GM13976 (cell line): ENCODE measurements at regions not wholly inside any gene's neighbourhood (a gene's known extent, or its start where the extent isn't known, plus 50 kb on each side); places are given as distances from the start of the nearest gene placed in this dataset.
"Not testable (repeated sequence)": the region's sequence is repeated elsewhere in the genome, so short reads cannot be mapped to it uniquely, and the experiment has no call there.

ENCODE experiments used
- DNase-seq: peaks from one replicate; pipeline ENCODE4 v3.0.0; 2012; ENCODE audit warnings: low spot score
- in situ Hi-C: fragments of 300-500 bp; cut with MboI; formaldehyde crosslinking; loops from one replicate; pipeline ENCODE4 v1.12.0; 2022; ENCODE audit warnings: low sequenced_read_pairs, mixed read lengths, inconsistent platforms; ENCODE audit not compliant: unreplicated experiment
- TF ChIP-seq, protein P1 (sequence below): IDR thresholded peaks from 2 replicates; pipeline ENCODE4 v1.5.1; 2012; ENCODE audit warnings: borderline replicate concordance, mild to moderate bottlenecking; ENCODE audit not compliant: insufficient read depth; ENCODE audit errors: extremely low read depth, missing control alignments, control extremely low read depth

DNA sequence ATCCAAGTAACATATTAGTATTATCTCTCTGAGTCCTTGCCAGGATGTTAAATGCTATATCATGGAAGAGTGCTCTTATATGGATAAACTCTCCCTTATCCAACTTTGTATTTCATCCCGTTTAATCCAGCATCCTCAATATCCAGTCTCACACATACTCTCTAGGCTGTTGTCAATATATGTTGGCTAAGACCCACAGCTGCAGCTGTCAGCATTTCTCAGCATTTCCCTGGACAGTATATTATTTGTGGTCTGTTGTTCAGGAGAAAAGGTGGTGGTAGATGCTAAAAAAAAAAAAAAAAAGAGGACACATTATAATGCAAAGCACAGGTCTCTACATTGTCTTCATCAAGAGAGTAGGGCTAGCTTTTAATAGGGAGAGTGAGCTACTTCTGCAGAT, 1368.0 kb upstream of the ZEB2 start:
- DNase-seq: no peak
- TF ChIP-seq, protein P1, sequence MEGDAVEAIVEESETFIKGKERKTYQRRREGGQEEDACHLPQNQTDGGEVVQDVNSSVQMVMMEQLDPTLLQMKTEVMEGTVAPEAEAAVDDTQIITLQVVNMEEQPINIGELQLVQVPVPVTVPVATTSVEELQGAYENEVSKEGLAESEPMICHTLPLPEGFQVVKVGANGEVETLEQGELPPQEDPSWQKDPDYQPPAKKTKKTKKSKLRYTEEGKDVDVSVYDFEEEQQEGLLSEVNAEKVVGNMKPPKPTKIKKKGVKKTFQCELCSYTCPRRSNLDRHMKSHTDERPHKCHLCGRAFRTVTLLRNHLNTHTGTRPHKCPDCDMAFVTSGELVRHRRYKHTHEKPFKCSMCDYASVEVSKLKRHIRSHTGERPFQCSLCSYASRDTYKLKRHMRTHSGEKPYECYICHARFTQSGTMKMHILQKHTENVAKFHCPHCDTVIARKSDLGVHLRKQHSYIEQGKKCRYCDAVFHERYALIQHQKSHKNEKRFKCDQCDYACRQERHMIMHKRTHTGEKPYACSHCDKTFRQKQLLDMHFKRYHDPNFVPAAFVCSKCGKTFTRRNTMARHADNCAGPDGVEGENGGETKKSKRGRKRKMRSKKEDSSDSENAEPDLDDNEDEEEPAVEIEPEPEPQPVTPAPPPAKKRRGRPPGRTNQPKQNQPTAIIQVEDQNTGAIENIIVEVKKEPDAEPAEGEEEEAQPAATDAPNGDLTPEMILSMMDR: no peak
- in situ Hi-C loops: no loop called here

DNA sequence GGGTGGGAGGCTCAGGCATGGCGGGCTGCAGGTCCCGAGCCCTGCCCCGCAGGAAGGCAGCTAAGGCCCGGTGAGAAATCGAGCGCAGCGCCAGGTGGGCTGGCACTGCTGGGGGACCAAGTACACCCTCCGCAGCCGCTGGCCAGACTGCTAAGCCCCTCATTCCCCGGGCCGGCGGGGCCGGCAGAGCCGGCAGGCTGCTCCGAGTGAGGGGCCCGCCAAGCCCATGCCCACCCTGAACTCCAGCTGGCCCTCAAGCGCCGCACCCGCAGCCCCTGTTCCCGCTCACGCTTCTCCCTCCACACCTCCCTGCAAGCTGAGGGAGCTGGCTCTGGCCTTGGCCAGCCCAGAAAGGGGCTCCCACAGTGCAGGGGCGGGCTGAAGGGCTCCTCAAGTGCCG, 1361.1 kb upstream of the ZEB2 start:
- in situ Hi-C loops, DNase-seq: not testable (repeated sequence)

DNA sequence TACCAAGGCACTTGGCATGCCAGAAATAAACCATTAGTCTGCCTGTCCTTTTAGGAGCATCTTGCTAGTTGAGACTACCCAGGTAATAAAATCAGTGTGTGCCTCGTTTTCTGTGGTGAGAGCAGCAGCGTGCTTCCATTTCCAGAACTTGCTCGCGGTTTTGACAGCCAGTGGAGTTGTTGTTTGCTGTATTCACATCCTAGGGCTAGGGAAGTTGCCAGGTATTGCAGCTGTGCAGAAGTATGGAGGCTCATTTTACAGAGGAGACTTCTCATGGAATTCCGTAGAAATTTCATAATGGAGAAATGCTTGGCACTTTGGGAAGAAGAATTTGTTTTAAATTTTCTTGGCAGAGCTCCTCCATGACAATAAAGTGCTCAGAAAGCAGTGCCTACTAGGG, 1355.1 kb upstream of the ZEB2 start:
- in situ Hi-C loops: no loop called here
- TF ChIP-seq, protein P1: no peak
- no peak for DNase-seq

DNA sequence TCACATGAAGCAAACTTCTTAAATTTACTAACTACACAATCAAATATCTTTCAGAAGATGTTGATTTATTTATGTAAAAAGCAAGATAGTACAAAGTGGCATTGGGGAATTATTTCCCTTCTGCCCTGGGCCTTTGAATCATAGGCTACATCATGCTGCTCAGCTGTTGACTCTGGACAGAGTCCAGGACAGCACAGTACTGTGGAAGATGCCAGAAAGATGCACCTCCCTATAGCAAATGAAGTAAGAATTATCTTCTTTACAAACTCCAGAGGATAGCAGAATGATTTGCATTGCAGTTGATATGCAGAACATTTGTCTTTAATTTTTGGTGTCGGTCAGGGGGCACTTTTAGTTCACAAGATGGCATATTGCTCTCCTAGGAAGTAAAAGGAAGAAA, 1354.5 kb upstream of the ZEB2 start:
- TF ChIP-seq, protein P1: no peak
- in situ Hi-C loops: no loop called here
- no peak for DNase-seq

DNA sequence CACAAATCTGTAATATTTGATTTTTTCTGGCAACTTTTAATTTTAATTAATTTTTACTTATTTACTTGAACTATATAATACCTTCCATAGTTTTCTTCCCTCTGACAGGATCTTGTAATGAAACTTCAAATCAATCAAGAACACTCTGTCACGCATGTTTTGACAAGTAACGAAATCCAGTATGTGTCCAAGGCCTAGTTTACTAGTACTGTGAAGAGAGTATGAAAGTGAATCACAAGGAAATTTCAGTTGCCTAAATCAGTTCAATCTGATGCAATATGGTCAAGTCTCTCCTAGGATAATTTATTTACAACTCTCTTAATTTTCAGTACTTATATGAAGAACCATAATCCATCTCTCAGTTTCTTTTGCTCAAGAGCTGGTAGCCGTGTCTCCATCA, 1344.6 kb upstream of the ZEB2 start:
- no peak for DNase-seq
- in situ Hi-C loops: no loop called here
- TF ChIP-seq, protein P1: no peak

DNA sequence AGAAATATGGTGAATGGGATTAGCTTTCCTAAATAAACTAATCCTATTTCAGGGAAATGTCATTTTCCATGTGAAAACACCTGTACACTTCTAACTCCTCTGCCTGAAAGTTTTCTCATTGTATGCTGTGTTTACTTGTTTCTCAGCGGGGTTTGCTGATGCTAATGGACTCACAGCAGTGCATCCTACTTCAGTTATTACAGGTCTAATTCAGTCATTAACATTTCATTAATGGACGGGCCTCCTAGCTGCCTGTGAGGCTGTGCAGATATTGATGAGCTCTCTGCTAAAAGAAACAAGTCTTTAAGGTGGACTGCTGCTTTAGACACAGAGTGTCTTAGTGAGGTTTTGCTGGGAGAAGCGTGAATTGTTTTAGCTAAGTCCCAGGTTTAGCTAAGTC, 1342.0 kb upstream of the ZEB2 start:
- TF ChIP-seq, protein P1: no peak
- in situ Hi-C loops: no loop called here
- DNase-seq: no peak

DNA sequence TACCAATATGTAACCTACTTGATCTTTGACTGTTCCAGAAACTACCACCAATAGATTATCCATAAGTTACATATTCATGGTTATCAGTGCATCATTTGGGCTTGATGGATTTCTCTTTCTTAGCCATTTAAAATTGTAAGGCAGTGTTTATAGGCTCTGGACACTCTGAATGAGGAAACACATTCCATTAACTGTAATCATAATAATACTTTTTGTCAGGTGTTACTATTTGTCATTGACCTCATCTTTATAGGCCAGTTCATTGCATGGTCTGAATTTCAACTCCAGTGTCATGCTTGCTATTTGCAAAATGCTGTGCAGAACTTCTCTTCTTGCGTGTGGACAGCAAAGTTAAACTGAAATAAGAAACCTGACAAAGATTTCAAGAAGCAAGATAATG, 1340.2 kb upstream of the ZEB2 start:
- DNase-seq: no peak
- TF ChIP-seq, protein P1: no peak
- in situ Hi-C loops: no loop called here
